GM12878 (cell line): ENCODE measurements at regions not wholly inside any gene's neighbourhood (a gene's known extent, or its start where the extent isn't known, plus 50 kb on each side); places are given as distances from the start of the nearest gene placed in this dataset.

ENCODE experiments used
- FOXK2 ChIP-seq: fragments of 450-650 bp; IDR thresholded peaks from 2 replicates; pipeline ENCODE4 v1.6.1; 2017; ENCODE audit warnings: mild to moderate bottlenecking, moderate library complexity
- HCFC1 ChIP-seq: fragments of 150-350 bp; IDR thresholded peaks from 2 replicates; pipeline ENCODE4 v1.6.1; 2014; ENCODE audit warnings: low read length
- POLR2AphosphoS2 ChIP-seq: IDR thresholded peaks from 2 replicates; pipeline ENCODE4 v1.6.1; 2011; ENCODE audit warnings: low read depth, mild to moderate bottlenecking, low read length, improper control_type of control experiment, moderate library complexity
- SIN3A ChIP-seq: IDR thresholded peaks from 2 replicates; pipeline ENCODE4 v1.6.1; 2012; ENCODE audit warnings: low read depth, low read length, improper control_type of control experiment
- SP1 ChIP-seq: IDR thresholded peaks from one replicate; pipeline ENCODE4 v1.6.1; 2011; ENCODE audit warnings: low read depth, low read length
- ZNF274 ChIP-seq: IDR thresholded peaks from one replicate; pipeline ENCODE4 v1.8.0; 2011; ENCODE audit not compliant: insufficient read length, insufficient read depth

GRCh38 chr2:222017252-222017850 lies 281.4 kb downstream of the PAX3 start:
- TF ChIP-seq FOXK2 (no peak), ZNF274 (no peak), POLR2AphosphoS2 (no peak), SP1 (no peak), SIN3A (no peak), HCFC1 (no peak)
